GM21447 (cell line): ENCODE measurements at regions not wholly inside any gene's neighbourhood (a gene's known extent, or its start where the extent isn't known, plus 50 kb on each side); places are given as distances from the start of the nearest gene placed in this dataset.
"Not testable (repeated sequence)": the region's sequence is repeated elsewhere in the genome, so short reads cannot be mapped to it uniquely, and the experiment has no call there.

ENCODE experiments used
- ATAC-seq: cut with Tn5 transposase; IDR thresholded peaks from one replicate; pipeline ENCODE4 v1.9.1; 2021; ENCODE audit not compliant: unreplicated experiment

- not testable (repeated sequence) for ATAC-seq
These were observed 114.8 kb upstream of the GNAI1 start for GRCh38 chr7:80019809-80020207.

GRCh38 chr7:80018941-80019808 is 115.5 kb upstream of the GNAI1 start:
- ATAC-seq, result peak; percentile 80

- no peak for ATAC-seq
These were observed 117.4 kb upstream of the GNAI1 start for GRCh38 chr7:80017101-80017698.

- no peak for ATAC-seq
These were observed 120.1 kb upstream of the GNAI1 start for GRCh38 chr7:80014511-80014910.

- ATAC-seq, result no peak
These were observed 126.6 kb upstream of the GNAI1 start for GRCh38 chr7:80008039-80008438.

GRCh38 chr7:80002865-80003264 is 131.8 kb upstream of the GNAI1 start:
- no peak for ATAC-seq

GRCh38 chr7:79998363-79998762 is 136.3 kb upstream of the GNAI1 start:
- ATAC-seq, result no peak

- no peak for ATAC-seq
These were observed 137.3 kb upstream of the GNAI1 start for GRCh38 chr7:79997345-79997744.

- ATAC-seq, result not testable (repeated sequence)
These were observed 138.9 kb upstream of the GNAI1 start for GRCh38 chr7:79995741-79996140.

GRCh38 chr7:79988653-79989052 is 146.0 kb upstream of the GNAI1 start:
- no peak for ATAC-seq

GRCh38 chr7:79984210-79984609 is 150.4 kb upstream of the GNAI1 start:
- no peak for ATAC-seq

GRCh38 chr7:79982141-79982770 is 152.4 kb upstream of the GNAI1 start:
- ATAC-seq, result no peak

GRCh38 chr7:79980376-79980775 is 154.3 kb upstream of the GNAI1 start:
- ATAC-seq, result no peak

GRCh38 chr7:79979437-79979836 is 155.2 kb upstream of the GNAI1 start:
- no peak for ATAC-seq

- ATAC-seq, result no peak
These were observed 157.2 kb upstream of the GNAI1 start for GRCh38 chr7:79977481-79977880.

GRCh38 chr7:79976711-79977020 is 158.0 kb upstream of the GNAI1 start:
- ATAC-seq, result not testable (repeated sequence)

- ATAC-seq, result not testable (repeated sequence)
These were observed 158.5 kb upstream of the GNAI1 start for GRCh38 chr7:79975986-79976710.

GRCh38 chr7:79973455-79973854 is 161.2 kb upstream of the GNAI1 start:
- ATAC-seq, result no peak

- ATAC-seq, result no peak
These were observed 163.6 kb upstream of the GNAI1 start for GRCh38 chr7:79971058-79971457.

GRCh38 chr7:79968894-79969293 is 165.7 kb upstream of the GNAI1 start:
- ATAC-seq, result no peak

- ATAC-seq, result no peak
These were observed 166.5 kb upstream of the GNAI1 start for GRCh38 chr7:79968077-79968648.
